Progenitor cell of endocrine pancreas (in vitro differentiated cells): ENCODE measurements at regions not wholly inside any gene's neighbourhood (a gene's known extent, or its start where the extent isn't known, plus 50 kb on each side); places are given as distances from the start of the nearest gene placed in this dataset.
"Not testable (repeated sequence)": the region's sequence is repeated elsewhere in the genome, so short reads cannot be mapped to it uniquely, and the experiment has no call there.

ENCODE experiments used
- DNase-seq: peaks from one replicate; pipeline ENCODE4 v3.0.0; 2021; ENCODE audit warnings: low spot score; ENCODE audit not compliant: unreplicated experiment
- H3K27ac Mint-ChIP-seq: 2 replicates; pipeline ENCODE4 v1.8.0; 2021; ENCODE audit warnings: mild to moderate bottlenecking, moderate library complexity, mixed read lengths
- H3K27me3 Mint-ChIP-seq: 2 replicates; pipeline ENCODE4 v1.8.0; 2021; ENCODE audit warnings: mixed read lengths
- H3K36me3 Mint-ChIP-seq: 2 replicates; pipeline ENCODE4 v1.8.0; 2022; ENCODE audit warnings: mixed read lengths; ENCODE audit not compliant: insufficient read depth
- H3K4me1 Mint-ChIP-seq: 2 replicates; pipeline ENCODE4 v1.8.0; 2021; ENCODE audit warnings: low read depth, mixed read lengths
- H3K4me3 Mint-ChIP-seq: 2 replicates; pipeline ENCODE4 v1.8.0; 2021; ENCODE audit warnings: low read depth, mild to moderate bottlenecking, moderate library complexity, mixed read lengths
- H3K9me3 Mint-ChIP-seq: 2 replicates; pipeline ENCODE4 v1.8.0; 2021; ENCODE audit warnings: low read depth, mixed read lengths
- TF ChIP-seq, protein P1 (sequence below): fragments of 200-600 bp; sonication (generic); IDR thresholded peaks from one replicate; pipeline ENCODE4 v1.5.0; 2021; ENCODE audit warnings: antibody characterized with exemption, mild to moderate bottlenecking; ENCODE audit not compliant: unreplicated experiment

DNA sequence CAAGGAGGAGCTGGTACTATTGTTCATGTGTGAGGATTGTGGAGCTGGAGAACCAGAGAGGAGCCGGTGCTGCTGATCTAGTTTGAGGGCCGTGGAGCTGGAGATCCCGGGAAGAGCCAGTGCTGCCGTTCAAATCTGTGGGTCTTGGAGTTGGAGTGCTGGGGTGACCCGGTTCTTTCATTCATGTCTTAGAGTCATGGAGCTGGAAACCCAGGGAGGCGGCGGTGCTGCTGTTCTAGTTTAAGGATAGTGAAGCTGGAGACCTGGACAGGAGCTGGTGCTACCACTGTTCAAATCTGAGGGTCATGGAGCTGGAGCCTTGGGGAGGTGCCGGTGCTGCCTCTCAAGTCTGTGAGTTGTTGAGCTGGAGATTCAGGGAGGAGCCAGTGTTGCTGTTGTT, 88.5 kb upstream of the ZNF479 start:
- DNase-seq, result no peak
- no peak overlapping the region for H3K4me3 Mint-ChIP-seq
- no peak overlapping the region for H3K27ac Mint-ChIP-seq
- no peaks in the 10 kb centered on the region for H3K27me3 Mint-ChIP-seq
- H3K9me3 Mint-ChIP-seq, result peaks cover 75% of the 10 kb centered on the region
- H3K4me1 Mint-ChIP-seq, result no peaks in the 10 kb centered on the region
- peaks cover 23% of the 10 kb centered on the region for H3K36me3 Mint-ChIP-seq
- TF ChIP-seq, protein P1, sequence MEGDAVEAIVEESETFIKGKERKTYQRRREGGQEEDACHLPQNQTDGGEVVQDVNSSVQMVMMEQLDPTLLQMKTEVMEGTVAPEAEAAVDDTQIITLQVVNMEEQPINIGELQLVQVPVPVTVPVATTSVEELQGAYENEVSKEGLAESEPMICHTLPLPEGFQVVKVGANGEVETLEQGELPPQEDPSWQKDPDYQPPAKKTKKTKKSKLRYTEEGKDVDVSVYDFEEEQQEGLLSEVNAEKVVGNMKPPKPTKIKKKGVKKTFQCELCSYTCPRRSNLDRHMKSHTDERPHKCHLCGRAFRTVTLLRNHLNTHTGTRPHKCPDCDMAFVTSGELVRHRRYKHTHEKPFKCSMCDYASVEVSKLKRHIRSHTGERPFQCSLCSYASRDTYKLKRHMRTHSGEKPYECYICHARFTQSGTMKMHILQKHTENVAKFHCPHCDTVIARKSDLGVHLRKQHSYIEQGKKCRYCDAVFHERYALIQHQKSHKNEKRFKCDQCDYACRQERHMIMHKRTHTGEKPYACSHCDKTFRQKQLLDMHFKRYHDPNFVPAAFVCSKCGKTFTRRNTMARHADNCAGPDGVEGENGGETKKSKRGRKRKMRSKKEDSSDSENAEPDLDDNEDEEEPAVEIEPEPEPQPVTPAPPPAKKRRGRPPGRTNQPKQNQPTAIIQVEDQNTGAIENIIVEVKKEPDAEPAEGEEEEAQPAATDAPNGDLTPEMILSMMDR, result no peak

- Mint-ChIP-seq H3K4me3 (no peak overlapping the region), H3K27me3 (no peaks in the 10 kb centered on the region), H3K27ac (no peak overlapping the region), H3K9me3 (peaks cover 47% of the 10 kb centered on the region), H3K36me3 (peaks cover 7% of the 10 kb centered on the region), H3K4me1 (no peaks in the 10 kb centered on the region)
- TF ChIP-seq, protein P1, result no peak
- no peak for DNase-seq
Measured at GRCh38 chr7:57225666-57226065, 93.4 kb upstream of the ZNF479 start.

GRCh38 chr7:57241236-57241635, 109.0 kb upstream of the ZNF479 start:
- H3K36me3 Mint-ChIP-seq, result peaks cover 12% of the 10 kb centered on the region
- not testable (repeated sequence) for H3K27me3 Mint-ChIP-seq, H3K4me3 Mint-ChIP-seq, H3K4me1 Mint-ChIP-seq, H3K27ac Mint-ChIP-seq, DNase-seq
- H3K9me3 Mint-ChIP-seq, result peaks cover 48% of the 10 kb centered on the region

GRCh38 chr7:57243551-57243950, 111.3 kb upstream of the ZNF479 start:
- not testable (repeated sequence) for H3K27me3 Mint-ChIP-seq, H3K4me3 Mint-ChIP-seq, H3K4me1 Mint-ChIP-seq, H3K27ac Mint-ChIP-seq, DNase-seq
- Mint-ChIP-seq H3K9me3 (peaks cover 51% of the 10 kb centered on the region), H3K36me3 (peaks cover 14% of the 10 kb centered on the region)

DNA sequence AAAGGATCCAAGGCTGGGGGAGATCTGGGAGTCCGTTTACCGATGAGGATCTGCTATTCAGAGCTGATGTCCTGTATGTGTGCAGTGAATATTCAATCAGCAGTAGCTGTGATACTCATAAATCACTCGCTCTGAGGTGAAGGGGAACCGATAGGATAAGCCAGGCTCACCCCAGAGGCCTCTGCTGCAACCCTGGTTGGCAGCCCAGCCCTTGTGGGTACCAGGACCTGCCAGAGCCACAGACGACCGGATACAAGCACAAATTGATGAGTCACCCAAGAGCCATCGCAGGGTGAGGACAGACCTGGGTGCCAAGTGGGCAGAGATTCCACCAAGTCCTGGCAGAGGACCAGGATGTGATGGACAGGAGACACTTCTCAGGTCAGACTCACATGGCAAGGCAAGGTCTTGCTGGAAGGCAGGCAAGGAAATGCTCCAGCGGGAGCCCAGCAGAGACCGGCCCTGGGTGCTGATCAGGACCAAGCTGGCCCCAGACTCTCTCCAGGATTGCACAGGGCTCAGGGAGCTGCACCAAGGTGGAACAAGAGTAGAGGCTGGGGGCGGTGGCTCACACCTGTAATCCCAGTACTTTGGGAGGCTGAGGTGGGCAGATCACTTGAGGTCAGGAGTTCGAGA, 112.2 kb upstream of the ZNF479 start:
- not testable (repeated sequence) for DNase-seq, H3K4me1 Mint-ChIP-seq, H3K36me3 Mint-ChIP-seq, H3K27me3 Mint-ChIP-seq, H3K27ac Mint-ChIP-seq, H3K4me3 Mint-ChIP-seq
- H3K9me3 Mint-ChIP-seq, result peaks cover 54% of the 10 kb centered on the region

- H3K27ac Mint-ChIP-seq, result no peak overlapping the region
- H3K4me3 Mint-ChIP-seq, result no peak overlapping the region
- no peaks in the 10 kb centered on the region for H3K27me3 Mint-ChIP-seq
- no peak for DNase-seq
- peaks cover 10% of the 10 kb centered on the region for H3K36me3 Mint-ChIP-seq
- TF ChIP-seq, protein P1, result no peak
- H3K9me3 Mint-ChIP-seq, result peaks cover 54% of the 10 kb centered on the region
- H3K4me1 Mint-ChIP-seq, result no peaks in the 10 kb centered on the region
Measured at GRCh38 chr7:57245206-57245605, 113.0 kb upstream of the ZNF479 start.

GRCh38 chr7:57250801-57251200, 118.6 kb upstream of the ZNF479 start:
- no peak for DNase-seq
- Mint-ChIP-seq H3K4me1 (no peaks in the 10 kb centered on the region), H3K9me3 (peaks cover 37% of the 10 kb centered on the region), H3K27me3 (no peaks in the 10 kb centered on the region), H3K4me3 (no peak overlapping the region), H3K27ac (no peak overlapping the region), H3K36me3 (peaks cover 7% of the 10 kb centered on the region)
- TF ChIP-seq, protein P1, result no peak
